ENCODE measurements at regions not wholly inside any gene's neighbourhood (a gene's known extent, or its start where the extent isn't known, plus 50 kb on each side); places are given as distances from the start of the nearest gene placed in this dataset.
A peak's percentile ranks its signal among the peaks of the same experiment; 100 is the strongest.
"Not testable (repeated sequence)": the region's sequence is repeated elsewhere in the genome, so short reads cannot be mapped to it uniquely, and the experiment has no call there.

GRCh38 chr20:50449738-50450492, 60.3 kb upstream of the PTPN1 start:
- Histone ChIP-seq H3K4me3 (no peak overlapping the region), H3K9me2 (ENCODE audit: insufficient read depth) (no peaks in the 10 kb centered on the region), H3K4me1 (replicated peaks; ENCODE audit: insufficient read depth) (peaks cover 23% of the 10 kb centered on the region), H3K27ac (no peak overlapping the region), H3F3A (ENCODE audit: insufficient read depth, low read depth) (peaks cover 33% of the 10 kb centered on the region; the same call in 1 of the 2 replicates), H4K20me1 (ENCODE audit: insufficient read depth) (no peaks in the 10 kb centered on the region), H3K27me3 (ENCODE audit: insufficient read depth, low read depth) (no peaks in the 10 kb centered on the region), H2AFZ (no peak overlapping the region), H3K79me2 (ENCODE audit: low read depth) (no peaks in the 10 kb centered on the region), H3K9me3 (ENCODE audit: insufficient read depth, low read depth) (no peaks in the 10 kb centered on the region), H3K36me3 (ENCODE audit: low read depth) (no peaks in the 10 kb centered on the region), H3K4me2 (no peak overlapping the region)
- POLR2A ChIA-PET (ENCODE audit: unreplicated experiment): no interaction called here
- intact Hi-C loops (cut with micrococcal nuclease; ENCODE audit: unreplicated experiment): no loop called here
- BruUV-seq (replicated peaks): no TSS peak
- TF ChIP-seq CTCF (conservative IDR thresholded peaks at IDR 0.05) (no peak), EZH2 (IDR thresholded peaks at IDR 0.05; ENCODE audit: low read depth) (no peak)
- no peak for DNase-seq
- CTCF ChIA-PET: no interaction called here

GRCh38 chr20:50450493-50450826, 59.7 kb upstream of the PTPN1 start:
- POLR2A ChIA-PET (ENCODE audit: unreplicated experiment): no interaction called here
- H3K27me3 ChIP-seq (ENCODE audit: insufficient read depth, low read depth): no peaks in the 10 kb centered on the region
- H3K9me2 ChIP-seq (ENCODE audit: insufficient read depth): no peaks in the 10 kb centered on the region
- no peaks in the 10 kb centered on the region for H3K9me3 ChIP-seq (ENCODE audit: insufficient read depth, low read depth)
- BruUV-seq (replicated peaks): no TSS peak
- no peak overlapping the region for H3K4me3 ChIP-seq
- peaks cover 23% of the 10 kb centered on the region for H3K4me1 ChIP-seq (replicated peaks; ENCODE audit: insufficient read depth)
- CTCF ChIA-PET: interaction anchor here (0.6 kb wide), 1 partner anchor 1130 kb away, joined by 4 read pairs; no protein-coding TSS in a partner anchor
- no peaks in the 10 kb centered on the region for H3K79me2 ChIP-seq (ENCODE audit: low read depth)
- TF ChIP-seq EZH2 (IDR thresholded peaks at IDR 0.05; ENCODE audit: low read depth) (no peak), CTCF (conservative IDR thresholded peaks at IDR 0.05) (no peak)
- no peak overlapping the region for H3K4me2 ChIP-seq
- H3K36me3 ChIP-seq (ENCODE audit: low read depth): no peaks in the 10 kb centered on the region
- no peak for DNase-seq
- H2AFZ ChIP-seq: no peak overlapping the region
- peaks cover 33% of the 10 kb centered on the region; the same call in 1 of the 2 replicates for H3F3A ChIP-seq (ENCODE audit: insufficient read depth, low read depth)
- intact Hi-C loops (cut with micrococcal nuclease; ENCODE audit: unreplicated experiment): no loop called here
- no peak overlapping the region for H3K27ac ChIP-seq
- H4K20me1 ChIP-seq (ENCODE audit: insufficient read depth): no peaks in the 10 kb centered on the region

- Histone ChIP-seq H3K36me3 (ENCODE audit: low read depth) (no peaks in the 10 kb centered on the region), H2AFZ (no peak overlapping the region), H3K9me2 (ENCODE audit: insufficient read depth) (no peaks in the 10 kb centered on the region), H3K79me2 (ENCODE audit: low read depth) (no peaks in the 10 kb centered on the region), H3K9me3 (ENCODE audit: insufficient read depth, low read depth) (no peaks in the 10 kb centered on the region), H4K20me1 (ENCODE audit: insufficient read depth) (no peaks in the 10 kb centered on the region), H3K27ac (no peak overlapping the region), H3K4me2 (peak overlapping the region; percentile 51), H3K4me1 (replicated peaks; ENCODE audit: insufficient read depth) (peaks cover 23% of the 10 kb centered on the region), H3K4me3 (no peak overlapping the region), H3F3A (ENCODE audit: insufficient read depth, low read depth) (peaks cover 33% of the 10 kb centered on the region; the same call in 1 of the 2 replicates), H3K27me3 (ENCODE audit: insufficient read depth, low read depth) (no peaks in the 10 kb centered on the region)
- POLR2A ChIA-PET (ENCODE audit: unreplicated experiment): interaction anchor here (0.7 kb wide), 1 partner anchor 194 kb away, joined by 3 read pairs; no protein-coding TSS in a partner anchor
- peak in 1 of 2 experiments; percentile 54 for DNase-seq
- CTCF ChIA-PET: interaction anchor here (0.6 kb wide), 1 partner anchor 1130 kb away, joined by 4 read pairs; no protein-coding TSS in a partner anchor
- intact Hi-C loops (cut with micrococcal nuclease; ENCODE audit: unreplicated experiment): no loop called here
- TSS peak; percentile 42 for BruUV-seq (replicated peaks)
- TF ChIP-seq CTCF (conservative IDR thresholded peaks at IDR 0.05) (no peak), EZH2 (IDR thresholded peaks at IDR 0.05; ENCODE audit: low read depth) (no peak)
These were observed 59.1 kb upstream of the PTPN1 start for GRCh38 chr20:50450881-50451752.

- DNase-seq; H3K9me2 ChIP-seq (ENCODE audit: insufficient read depth); H2AFZ ChIP-seq; H3K4me3 ChIP-seq; H3K36me3 ChIP-seq (ENCODE audit: low read depth); H3K9me3 ChIP-seq (ENCODE audit: insufficient read depth, low read depth); CTCF ChIA-PET; intact Hi-C loops (cut with micrococcal nuclease; ENCODE audit: unreplicated experiment); H3K27me3 ChIP-seq (ENCODE audit: insufficient read depth, low read depth); BruUV-seq (replicated peaks); H3K79me2 ChIP-seq (ENCODE audit: low read depth); H3K27ac ChIP-seq; H4K20me1 ChIP-seq (ENCODE audit: insufficient read depth): not testable (repeated sequence)
- Histone ChIP-seq H3K4me2 (peak overlapping the region; percentile 51), H3K4me1 (replicated peaks; ENCODE audit: insufficient read depth) (peaks cover 23% of the 10 kb centered on the region), H3F3A (ENCODE audit: insufficient read depth, low read depth) (peaks cover 26% of the 10 kb centered on the region; the same call in 1 of the 2 replicates)
- POLR2A ChIA-PET (ENCODE audit: unreplicated experiment): interaction anchor here (0.7 kb wide), 1 partner anchor 195 kb away, joined by 3 read pairs; no protein-coding TSS in a partner anchor
These were observed 58.3 kb upstream of the PTPN1 start for GRCh38 chr20:50451792-50452425.

Measured in PC-9 (cell line).